GM18868 (cell line): ENCODE measurements at regions not wholly inside any gene's neighbourhood (a gene's known extent, or its start where the extent isn't known, plus 50 kb on each side); places are given as distances from the start of the nearest gene placed in this dataset.

Experiments used
- ATAC-seq: cut with Tn5 transposase; IDR thresholded peaks from one replicate; pipeline ENCODE4 v1.9.1; 2021; ENCODE audit warnings: mild to moderate bottlenecking, moderate library complexity; ENCODE audit not compliant: unreplicated experiment

DNA sequence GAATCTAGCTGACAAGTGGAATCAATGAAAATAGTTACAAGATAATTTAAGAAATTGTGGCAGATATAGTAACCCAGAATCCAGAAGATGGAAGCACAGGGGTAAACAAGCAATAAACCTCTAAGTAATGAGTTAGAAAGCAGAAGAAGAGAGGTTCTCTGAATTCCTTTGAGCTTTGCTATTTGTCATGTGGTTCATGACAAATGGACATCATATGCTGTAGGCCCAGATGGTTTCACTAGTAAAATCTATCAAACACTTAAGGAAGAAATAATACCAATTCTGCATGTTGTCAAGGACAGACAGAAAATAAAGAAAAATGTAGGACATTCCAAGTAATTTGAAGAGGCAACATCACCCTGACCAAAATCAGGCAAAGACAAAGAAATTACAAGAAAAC, 480.8 kb upstream of the INTU start:
- no peak for ATAC-seq

DNA sequence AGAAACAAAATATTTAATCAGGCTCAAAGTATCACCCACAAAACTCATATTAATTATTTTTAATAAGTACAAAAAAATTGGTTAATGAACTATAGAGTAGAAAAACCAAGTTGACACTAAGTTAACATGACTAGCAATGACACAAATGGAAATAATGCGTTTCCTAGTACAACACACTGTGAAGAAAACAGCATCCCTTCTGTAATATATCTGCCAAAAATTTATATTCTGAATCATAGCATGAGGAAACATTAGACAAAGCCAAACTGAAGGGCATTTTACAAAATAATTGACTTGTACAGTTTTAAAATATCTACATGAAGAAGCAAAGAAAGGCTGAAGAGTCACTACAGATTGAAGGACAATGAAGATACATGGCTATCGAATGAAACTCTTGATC, 477.6 kb upstream of the INTU start:
- ATAC-seq, result no peak

- no peak for ATAC-seq
These were observed 477.2 kb upstream of the INTU start for GRCh38 chr4:127155555-127155954.

DNA sequence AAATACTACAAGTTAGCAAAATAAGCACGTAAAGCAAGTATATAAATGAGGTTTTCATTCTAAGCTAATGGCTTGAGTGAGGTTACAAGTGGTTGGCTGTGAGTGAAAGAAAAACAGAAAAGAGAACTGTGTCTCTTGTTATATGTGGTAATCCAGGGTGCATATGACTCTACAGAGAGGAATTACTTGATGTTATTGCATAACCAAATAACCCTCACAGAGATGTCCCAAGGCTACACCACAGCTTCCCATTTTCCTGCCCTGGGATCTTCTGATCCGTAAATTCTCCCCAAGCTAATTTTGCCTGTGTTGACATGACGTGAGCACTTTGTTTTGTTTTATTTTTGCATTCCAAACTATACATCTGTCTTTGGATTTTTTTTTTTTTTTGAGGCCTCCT, 470.0 kb upstream of the INTU start:
- ATAC-seq, result no peak

DNA sequence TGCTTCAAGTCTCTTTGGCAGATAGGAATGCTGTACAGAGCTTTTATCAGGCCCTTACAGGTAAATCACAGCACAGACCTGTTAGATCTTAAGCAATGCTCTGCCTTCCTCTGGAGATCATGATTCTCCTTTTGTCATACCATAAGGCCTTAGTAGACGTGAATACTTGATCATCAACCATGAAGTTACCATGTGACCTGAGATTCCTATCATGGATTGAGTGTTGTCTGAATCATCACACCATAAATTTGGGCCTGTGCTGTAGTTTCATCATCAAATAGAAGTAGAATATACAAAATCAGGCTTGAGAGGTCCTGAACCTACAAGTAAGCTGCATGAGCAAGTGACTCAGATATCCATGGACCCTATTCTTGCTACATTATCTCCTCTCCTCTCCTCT, 466.8 kb upstream of the INTU start:
- ATAC-seq, result no peak

GRCh38 chr4:127174201-127174600, 458.6 kb upstream of the INTU start:
- no peak for ATAC-seq

- ATAC-seq, result no peak
These were observed 458.1 kb upstream of the INTU start for GRCh38 chr4:127174616-127175015.

- ATAC-seq, result no peak
These were observed 453.3 kb upstream of the INTU start for GRCh38 chr4:127179256-127180087.

DNA sequence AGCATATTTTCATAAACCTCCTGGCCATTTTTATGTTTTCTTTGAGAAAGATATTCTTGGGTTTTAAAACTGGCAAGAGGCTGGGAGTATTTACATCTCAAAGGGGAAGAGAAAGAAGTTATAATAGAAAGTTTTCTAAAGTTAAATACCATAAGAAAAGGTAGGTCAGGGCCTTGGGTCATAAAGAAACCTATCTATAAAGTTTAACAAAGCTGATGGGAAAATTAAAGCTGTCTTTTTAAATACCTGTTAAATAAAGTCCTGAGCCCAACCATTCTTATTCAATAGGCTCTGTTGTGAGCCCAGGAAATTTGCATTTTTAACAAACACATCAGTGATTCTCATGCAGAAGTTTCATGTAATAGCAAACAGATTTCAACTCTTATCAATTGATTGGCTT, 451.8 kb upstream of the INTU start:
- no peak for ATAC-seq

DNA sequence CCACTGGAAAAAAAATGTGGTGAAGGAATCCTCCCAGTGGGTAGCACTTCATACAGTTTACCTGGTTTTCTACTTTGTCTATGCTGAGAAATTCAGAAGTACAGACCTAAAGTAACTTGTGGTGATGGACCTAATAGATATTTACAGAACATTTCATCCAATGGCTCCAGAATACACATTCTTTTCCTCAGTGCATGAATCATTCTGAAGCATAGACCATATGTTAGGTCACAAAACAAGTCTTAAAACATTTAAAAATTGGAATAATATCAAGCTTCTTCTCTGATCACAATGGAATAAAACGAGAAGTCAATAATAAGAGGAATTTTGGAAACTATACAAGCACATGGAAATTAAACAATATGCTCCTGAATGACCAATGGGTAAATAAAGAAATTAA, 450.1 kb upstream of the INTU start:
- ATAC-seq, result no peak

GRCh38 chr4:127188847-127189246, 443.9 kb upstream of the INTU start:
- ATAC-seq, result no peak

GRCh38 chr4:127194281-127194680, 438.5 kb upstream of the INTU start:
- ATAC-seq, result no peak

- ATAC-seq, result no peak
These were observed 436.0 kb upstream of the INTU start for GRCh38 chr4:127196655-127197352.

- no peak for ATAC-seq
These were observed 429.1 kb upstream of the INTU start for GRCh38 chr4:127203562-127204200.

- no peak for ATAC-seq
These were observed 428.4 kb upstream of the INTU start for GRCh38 chr4:127204322-127204721.

DNA sequence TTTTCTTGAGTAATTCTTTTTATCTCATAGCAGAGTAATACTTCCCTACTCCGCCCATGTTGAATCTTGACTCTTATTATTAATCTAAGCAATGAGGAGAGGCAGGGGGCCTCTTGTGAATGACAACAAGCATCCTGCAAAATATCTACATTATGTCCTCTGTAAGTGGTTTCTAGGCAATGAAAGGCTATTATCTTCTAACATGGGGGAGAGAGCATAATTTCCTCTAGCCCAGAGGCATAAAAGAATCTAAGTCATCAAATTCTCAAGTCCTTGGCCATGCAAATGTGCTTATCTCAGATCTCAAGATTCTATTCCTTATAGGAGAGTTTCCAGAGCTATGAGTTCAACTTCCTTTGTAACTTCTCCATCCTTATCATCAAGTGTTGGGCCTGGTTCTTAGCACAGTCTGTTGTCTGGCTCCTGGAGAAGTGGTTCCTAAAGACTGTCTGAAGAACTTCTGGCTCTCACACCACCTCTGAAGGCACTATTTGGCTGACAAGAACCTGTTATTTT, 423.1 kb upstream of the INTU start:
- no peak for ATAC-seq

GRCh38 chr4:127210893-127211649, 421.7 kb upstream of the INTU start:
- no peak for ATAC-seq

DNA sequence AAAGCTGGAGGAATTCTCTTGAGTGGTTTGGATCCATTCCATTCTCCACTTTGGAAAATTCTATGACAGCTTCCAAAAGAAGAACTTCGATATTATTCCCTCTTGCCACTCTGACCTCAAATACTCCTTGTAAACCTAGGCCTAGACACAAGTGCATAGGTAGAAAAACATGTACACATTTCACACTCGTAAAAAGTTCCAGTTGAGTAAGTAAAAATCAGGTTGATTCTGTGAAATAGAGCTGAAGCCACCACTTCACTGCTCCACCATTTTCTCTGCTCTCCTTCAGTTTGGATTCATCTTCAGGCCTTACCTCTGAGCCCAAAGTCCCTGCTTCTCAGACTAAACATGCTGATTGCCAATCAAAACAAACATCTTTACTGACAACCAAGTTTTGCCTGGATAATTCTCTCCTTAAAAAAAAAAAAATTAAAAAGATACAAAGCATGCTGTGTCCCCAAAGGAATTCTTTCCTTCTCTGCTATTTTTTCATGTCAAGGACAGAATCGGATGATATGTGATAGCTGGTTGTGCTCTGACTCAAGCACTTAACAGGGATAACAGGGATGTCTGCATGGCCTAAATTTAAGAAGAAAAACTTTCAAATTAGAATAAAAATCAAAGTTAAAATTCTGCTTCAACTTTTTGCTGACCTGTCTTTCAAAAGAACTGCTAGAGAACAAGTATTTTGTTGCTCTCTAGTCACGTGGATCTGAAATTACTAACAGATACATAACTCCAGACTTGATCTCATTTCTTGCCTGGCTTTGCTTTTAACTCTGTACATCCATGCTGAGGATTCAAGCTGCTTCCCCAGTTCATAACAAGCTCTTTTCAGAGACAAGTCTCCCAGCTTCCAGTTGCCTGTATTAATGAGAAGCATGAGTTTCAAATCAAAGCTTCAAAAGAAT, 420.9 kb upstream of the INTU start:
- no peak for ATAC-seq

GRCh38 chr4:127212701-127213100, 420.1 kb upstream of the INTU start:
- ATAC-seq, result no peak

DNA sequence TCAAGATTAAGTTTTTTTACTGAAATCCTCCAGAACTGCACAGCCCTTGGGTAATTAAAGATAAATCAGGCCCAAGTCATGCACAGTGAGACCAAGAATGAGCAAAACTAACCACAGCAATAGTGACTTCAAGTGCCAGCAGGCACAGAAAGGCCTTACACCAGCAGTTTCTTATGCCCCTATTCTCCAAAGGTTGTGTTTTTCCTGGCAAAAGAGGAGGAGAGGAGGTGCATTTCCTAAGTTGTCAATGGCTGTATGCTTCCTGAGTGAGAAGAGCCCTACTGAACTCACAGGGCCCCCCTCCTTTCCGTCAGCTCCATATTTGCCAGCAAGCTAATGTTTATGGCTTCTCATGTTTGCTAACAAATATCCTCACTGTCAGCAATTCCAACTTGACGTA, 418.7 kb upstream of the INTU start:
- ATAC-seq, result no peak
